NCI-H128 (cell line): ENCODE measurements at regions not wholly inside any gene's neighbourhood (a gene's known extent, or its start where the extent isn't known, plus 50 kb on each side); places are given as distances from the start of the nearest gene placed in this dataset.

Experiments
- DNase-seq: peaks from one replicate; lab custom pipeline; 2025; ENCODE audit not compliant: unreplicated experiment; lab: John Stamatoyannopoulos, UW

DNA sequence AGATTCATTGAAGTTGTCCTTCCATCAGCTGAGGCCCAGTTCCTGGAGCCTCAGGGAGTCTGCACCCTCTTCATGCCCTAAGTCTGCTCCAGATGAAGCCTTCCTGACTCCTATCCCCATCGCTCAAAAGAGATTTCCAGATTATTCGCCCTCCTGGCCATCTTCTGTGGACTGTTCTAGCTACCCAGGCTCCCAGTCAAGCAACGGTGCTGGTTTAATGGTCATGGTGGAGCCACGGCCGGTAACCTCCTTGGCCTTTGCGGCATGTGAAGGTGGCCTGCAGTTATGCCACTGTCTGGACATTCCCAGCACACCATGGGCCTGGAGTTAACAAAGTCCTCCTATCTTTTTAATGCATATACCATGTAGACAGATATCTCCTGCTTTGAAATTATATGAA lies 140.1 kb upstream of the ASB18 start:
- no peak for DNase-seq

DNA sequence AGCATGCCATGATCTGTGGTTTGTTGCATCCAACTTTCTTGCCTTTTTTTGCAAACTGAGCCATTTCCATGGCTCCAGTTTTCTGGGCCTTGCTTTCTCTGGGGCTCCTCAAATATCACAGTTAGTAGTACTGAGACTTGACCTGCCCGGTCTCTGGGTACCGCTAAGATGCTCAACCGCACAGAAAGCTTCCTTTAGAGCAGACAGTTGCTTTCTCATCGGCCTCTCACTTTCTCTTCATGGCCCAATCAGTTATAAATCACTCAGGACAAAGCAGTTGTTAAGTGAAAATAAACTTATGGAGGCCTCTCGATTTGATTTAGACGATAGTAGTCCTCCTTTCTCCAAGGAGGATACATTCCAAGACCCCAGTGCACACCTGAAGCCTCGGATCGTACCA lies 141.2 kb upstream of the ASB18 start:
- DNase-seq = no peak

DNA sequence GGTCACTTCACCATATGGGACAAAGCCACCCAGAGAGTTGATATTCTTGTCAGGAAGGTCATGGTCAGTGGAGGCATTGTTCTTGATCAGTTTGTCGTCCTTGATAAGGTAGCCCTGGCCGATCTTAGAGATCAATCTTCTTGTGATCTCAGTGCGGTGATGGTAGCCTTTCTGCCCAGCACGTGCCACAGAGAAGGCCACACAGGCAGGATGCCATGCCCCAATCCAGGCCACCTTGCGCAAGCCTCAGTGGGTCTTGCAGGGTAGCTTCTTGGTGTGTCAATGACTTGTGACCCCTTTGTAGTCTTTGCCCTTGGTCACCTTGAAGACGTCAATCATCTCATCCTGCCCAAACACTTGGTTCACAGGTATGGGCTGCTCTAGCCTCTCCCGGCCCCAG lies 143.9 kb upstream of the ASB18 start:
- DNase-seq = no peak

DNA sequence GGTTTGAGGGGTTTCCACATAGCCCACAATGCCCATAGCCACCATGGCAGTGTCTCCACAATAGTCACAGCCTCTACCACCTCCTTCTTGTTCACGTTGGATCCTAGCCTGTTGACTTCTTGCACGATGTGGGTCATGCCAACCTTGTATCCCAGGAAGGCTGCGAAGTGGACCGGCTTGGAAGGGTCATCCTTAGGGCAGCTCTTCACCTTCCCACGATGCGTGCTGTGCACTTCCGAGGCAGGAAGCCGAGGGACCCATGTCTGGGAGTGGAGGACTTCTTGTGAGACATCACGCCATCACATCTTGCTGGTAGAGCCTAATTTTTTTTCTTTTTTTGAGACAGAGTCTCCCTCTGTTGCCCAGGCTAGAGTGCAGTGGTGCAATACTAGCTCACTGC lies 144.6 kb upstream of the ASB18 start:
- DNase-seq = no peak

DNA sequence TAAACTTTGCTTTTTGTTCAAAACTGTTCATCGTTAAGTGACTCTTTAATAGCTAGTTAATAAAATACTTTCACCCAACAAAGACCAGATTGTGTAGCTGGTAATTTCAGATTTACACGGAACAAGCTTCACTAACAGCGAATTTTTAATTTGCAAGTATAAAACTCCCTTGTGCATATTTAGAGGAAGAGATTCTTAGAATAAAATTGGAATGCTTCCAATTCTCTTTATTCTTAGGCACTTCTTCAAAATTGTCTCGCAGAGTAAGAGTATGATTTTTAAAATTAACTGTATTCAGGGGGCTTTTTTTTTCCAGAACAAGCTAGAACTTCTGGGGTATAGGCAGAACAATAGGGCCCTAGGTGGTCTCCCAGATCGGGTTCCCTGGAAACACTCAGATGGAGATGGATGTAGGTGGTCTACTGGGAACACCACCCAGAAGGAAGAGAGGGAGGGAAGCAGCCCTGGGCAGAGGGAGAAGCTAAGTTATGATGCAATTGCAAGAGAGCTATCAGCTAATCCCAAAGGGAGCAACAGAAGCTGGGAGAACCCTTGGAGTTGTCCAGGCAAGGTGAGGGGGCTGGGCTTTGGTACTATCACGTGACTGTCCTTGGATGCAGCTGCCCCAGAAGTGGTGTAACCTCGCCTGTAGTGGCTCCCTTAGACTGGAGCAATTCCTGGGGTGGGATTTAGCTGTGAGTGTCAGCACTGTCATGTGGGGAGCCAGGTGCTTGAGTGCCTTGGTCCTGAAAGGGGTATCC lies 151.7 kb upstream of the ASB18 start:
- no peak for DNase-seq

DNA sequence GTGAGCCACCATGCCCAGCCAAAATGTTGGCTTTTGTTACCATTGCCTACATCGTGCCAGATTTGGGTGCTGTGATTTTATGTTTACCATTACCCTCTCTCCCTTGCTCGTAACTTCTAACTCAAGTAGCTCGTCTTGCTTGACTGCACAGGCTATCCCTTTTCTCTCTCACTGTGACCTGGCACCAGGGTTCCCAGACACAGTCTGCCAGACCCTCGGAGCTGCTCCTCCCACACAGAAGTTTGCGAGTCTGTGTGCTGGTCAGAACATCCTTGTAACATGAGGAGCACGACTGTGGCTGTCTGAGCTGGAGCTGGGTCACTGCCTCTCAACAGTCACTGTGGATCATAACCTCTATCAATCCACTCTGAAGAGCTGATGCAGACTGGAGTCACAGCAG lies 152.5 kb upstream of the ACKR3 start:
- no peak for DNase-seq

DNA sequence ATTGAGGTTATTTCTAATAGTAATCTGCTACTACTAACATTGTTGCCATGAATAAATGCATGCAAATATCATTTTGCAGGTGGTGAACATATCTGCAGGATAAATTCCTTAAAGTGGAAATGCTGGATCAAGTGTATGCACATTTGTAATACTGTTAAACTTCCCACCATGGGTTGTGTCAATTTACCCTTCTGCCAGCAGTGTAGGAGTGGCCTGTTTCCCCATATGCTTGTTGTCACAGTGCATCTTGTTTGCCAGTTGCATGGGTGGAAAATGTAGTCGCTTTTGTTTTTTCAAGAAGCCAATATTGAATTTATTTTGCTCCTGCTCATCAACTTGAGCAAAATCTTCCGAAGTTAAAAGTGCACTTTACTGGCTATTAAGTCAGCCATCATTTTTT lies 139.0 kb upstream of the ACKR3 start:
- DNase-seq = no peak

DNA sequence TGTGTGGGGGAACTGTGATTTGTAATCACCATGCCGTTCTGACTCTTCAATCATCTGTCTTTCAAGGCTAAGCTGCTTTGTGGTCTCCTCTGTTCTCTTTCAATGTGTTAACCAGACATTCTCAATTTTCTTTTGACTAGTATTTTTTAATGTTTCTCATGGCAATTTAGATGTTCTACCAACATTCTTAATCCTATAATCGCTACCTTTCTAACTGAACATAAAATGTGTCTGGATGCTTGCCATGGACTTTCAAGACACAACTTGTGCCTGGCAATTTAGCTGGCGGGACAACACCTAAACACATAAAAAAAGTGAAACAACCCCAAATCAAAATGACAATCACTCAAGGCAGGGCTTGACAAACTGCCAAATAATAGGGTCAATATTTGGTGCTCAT lies 135.0 kb upstream of the ACKR3 start:
- DNase-seq = no peak

DNA sequence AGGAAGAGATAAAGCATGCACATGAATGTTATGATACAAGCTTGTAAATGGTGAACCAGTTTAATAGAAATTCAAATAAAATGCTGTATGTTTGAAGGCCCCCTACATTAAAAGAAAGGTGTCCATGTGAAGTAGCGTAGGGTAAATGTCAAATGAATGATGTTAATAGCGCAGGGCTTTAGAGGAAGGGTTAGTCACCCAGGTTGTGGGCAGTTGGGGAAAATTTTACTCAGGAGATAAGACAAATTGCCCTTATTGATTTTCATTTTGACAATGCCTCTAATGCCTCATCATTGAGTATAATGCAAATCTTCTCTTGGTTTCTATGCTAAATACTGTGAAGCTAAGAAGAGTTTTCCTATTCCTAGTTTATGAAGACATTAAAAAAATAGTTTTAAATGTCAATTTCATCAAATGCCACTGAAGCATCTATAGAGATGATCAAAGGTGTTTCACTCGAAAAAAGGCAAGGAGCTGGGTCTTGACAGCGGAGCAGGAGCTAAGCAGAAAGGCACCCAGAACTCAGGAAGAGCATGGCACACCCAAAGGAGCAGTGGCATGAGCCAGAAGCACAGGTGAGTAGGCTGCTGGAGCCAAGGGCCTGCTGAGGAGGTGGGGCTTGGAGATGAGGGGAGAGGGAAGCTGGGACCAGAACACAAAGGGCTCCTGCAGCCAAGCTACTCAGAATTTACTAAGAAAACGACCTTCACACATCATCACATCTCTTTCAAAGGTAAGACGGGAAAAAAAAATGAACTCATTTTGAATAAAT lies 129.3 kb upstream of the ACKR3 start:
- no peak for DNase-seq

DNA sequence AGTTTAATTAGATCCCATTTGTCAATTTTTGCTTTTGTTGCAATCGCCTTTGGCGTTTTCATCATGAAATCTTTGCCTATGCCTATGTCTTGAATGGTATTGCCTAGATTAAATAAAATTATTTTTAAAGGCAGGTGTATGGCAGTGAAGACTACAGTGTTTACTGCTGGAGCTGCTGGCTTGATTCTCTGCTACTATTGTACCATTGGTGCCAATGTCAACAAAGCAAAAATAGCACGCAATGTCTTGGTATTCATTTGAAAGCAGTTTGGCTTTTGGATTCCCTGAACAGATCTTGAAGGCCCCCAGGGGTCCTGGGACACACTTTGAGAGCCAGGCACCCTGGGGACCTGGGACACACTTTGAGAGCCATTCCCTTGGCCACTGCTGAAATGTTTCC lies 125.4 kb upstream of the ACKR3 start:
- DNase-seq = no peak

DNA sequence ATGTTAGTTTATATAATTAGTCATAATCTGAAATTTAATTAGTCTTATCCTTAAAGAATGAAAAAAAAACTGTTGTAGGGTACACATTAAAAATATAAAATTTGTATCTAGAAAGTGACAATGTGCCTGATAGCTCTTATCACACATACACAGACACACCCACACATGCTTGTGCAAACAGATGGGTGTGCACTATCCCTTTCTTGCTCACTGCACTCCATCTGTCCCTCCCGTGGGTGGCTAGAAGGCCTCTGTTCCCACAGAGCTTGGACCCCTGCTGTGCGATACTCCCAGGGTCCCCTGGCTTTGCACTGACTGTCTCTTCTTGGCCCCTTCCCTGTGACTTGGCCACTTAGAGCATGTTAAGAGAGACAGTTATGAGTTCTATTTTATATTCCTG lies 123.9 kb upstream of the ACKR3 start:
- no peak for DNase-seq

DNA sequence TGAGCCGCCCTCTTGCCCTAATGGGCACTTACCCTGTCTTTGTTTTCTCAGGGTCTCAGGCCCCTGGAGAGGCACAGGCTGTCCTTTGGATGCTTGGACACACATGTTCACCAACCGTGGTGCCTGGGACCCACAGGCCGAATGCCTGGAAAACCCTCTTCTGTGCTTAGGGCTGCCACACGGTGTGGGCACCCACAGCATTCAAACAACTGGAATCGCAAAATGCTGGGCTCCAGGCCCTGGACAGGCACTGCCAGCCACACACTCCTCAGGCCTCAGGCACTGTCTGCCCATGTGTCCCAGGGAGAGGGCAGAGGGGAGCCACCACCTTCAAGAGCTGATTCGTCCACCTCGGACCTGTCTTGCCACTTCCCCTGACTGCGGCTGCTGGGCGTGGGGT lies 123.1 kb upstream of the ACKR3 start:
- no peak for DNase-seq

DNA sequence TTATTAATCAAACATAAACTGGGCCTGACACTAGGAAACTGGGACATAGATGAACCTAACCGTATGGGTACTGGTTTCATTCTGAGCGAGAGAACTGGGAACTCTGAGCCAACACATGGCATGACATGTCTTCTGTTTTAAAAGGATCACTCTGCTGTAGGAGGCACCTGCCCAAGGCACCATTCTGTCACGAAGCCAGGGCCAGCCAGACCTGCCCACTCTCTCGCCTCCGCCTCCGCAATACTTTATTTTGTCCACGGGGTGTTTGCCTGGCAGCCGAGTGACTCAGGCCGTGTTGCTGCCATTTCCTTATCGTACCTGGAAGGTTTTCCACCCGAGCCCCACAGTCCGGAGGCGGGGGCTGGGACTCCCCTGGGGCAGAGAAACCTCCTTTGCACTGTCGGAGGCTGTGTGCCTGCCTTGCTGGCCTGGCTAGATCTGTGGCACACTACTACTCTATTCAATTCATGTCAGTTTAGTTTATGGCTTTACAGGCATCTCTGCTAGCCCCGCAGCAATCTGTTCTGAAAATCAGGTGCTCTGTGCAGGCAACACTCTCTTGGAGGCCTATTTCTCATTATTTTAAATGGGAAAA lies 120.4 kb upstream of the ACKR3 start:
- no peak for DNase-seq

DNA sequence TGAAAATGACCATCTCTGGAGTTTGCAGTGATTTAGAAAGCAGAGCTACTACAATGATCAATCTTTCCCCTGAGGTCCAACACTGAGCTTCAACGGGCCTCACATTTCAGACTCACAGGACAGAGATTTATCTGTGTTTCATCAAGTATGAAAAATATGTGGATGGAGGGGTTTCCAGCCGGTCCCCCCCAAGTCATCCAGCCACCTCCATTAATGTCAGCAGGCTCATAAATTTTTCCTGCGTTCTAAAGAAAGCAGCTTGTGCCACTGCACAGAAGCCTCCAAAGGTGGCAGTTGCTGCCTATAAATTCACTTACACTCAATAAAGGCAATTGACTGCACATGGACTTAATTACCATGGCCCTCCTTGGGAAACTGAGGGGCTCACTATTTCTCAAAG lies 117.4 kb upstream of the ACKR3 start:
- DNase-seq = no peak

DNA sequence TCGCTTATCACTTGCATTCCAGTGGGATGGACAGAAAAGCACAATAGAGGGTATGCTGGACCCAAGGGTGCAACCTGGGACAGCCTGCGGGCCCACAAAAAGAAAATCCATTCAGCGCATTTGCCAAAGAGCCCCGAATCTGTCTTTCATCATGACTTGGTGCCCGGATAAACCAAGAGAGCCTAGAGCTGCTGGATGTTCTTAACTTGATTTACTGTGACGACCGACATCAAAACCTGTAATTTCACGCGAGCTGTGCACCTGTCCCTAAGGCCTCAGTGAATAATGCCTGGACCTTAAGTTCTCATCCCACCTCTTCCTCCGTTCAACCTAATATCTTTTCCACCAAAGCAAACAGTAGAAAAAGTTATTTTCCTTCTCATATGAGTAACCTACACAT lies 115.5 kb upstream of the ACKR3 start:
- DNase-seq = no peak

DNA sequence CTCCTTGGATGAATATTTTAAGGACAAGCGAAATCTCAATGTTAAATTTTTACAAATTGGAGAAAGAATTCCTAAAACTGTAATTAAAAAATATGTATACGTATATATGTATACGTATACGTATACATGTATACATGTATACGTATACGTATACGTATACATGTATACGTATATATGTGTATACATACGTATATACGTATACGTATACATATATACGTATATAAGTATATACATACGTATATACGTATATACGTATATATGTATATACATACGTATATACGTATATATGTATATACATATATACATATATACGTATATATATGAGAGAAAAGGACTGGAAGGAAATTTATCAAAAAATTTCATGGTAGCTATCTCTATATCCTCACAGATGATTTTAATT lies 110.2 kb upstream of the ACKR3 start:
- DNase-seq = no peak

DNA sequence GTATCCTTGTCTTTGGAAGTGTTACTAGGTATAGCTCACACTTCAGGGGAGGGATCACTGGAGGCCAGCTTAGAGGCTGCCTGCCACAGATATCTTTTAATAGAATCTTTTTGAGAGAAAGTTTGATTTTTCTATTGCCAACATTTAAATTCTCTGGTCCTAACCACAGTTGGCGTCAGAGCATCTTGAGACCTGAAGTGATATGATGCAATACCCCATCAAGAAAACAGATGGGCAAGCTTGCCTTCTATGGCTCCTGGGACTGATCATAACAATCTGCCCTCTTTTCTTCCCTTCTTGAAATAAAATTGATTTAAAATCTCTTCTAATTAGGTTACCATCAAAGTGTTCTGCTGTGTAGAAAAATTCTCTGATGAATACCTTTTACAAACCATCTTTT lies 105.5 kb upstream of the ACKR3 start:
- DNase-seq = no peak

DNA sequence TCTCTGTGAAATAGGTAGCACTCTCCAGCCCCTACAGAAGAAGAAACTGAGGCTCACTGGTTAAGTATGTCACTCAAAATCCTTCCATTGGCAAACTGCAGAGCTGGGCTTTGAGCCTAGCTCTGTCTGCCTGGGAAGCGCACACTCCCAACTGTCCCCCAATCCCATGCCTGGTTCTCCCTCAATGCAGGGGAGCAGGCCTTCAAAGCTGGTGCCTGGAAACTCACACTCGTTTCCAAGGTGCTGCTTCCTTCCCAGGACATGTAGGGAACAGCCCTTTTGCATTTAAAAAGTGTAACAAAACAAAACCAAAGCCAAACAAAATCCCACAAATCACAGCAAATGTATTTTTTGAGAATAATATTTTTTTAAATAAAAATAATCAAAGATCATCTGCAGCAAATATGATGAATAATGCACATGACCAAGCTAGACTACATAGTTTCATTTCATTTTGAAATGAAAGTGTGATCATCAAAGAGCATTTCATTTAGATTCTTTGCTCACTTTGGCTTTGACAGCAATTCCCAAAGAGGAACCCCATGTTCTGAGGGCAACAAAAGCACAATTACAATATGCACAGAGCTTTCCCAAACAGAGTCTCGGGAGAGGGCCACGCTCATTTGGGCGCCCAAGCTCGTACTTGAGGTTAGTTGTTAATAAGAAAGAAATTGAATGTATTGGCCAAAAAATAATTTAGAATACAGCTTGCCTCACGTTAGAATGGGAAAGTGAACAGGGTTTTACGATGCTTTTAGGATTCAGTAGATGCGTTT lies 96.7 kb upstream of the ACKR3 start:
- no peak for DNase-seq

DNA sequence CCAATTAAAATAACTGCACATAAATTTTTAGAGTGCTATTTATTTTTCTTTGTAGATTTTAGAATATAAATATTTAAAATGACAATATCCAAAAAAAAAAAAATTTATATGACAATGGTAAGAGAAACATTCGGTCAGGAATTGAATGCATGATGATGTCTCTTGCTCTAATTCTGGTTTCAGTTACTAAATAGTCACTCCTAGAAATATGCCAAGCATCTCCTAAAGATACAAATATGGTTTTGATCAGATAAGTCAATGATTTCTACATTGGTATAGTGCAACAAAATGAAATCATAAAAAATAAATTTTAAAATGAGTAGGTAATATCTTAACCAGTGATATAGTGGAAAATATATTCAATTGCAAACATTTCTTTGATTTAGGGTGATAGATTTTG lies 95.9 kb upstream of the ACKR3 start:
- no peak for DNase-seq

DNA sequence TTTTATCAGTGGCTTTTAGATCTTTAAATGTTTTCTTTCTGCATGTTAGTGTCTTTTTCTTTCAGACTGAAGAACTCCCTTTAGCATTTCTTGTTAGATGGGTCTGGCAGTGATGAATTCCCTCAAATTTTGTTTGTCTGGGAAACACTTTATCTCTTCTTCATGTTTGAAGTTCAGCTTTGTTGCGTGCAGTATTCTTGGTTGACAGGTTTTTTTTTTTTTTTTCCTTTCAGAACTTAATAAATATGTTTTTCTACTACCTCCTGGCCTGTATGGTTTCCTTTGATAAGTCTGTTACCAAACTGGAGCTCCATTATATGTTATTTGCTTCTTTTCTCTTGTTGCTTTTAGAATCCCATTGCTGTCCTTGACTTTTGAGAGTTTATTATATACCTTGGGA lies 89.8 kb upstream of the ACKR3 start:
- no peak for DNase-seq

DNA sequence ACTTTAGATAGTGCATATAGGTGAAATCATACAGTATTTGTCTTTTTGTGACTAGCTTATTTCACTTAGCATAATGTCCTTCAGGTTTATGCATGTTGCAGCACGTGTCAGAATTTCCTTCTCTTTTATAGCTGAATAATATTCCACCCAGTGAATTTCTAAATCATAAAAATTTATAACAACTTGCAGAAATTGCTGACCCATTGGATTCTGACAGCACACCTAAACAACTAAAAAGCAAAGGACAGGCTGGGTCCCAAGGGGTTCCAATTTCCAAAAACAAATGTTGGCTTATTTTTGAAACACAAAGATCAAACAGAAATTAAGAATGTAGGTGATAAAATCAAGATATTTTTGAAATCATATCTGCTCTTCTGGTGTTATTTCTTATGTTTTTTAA lies 86.5 kb upstream of the ACKR3 start:
- no peak for DNase-seq

DNA sequence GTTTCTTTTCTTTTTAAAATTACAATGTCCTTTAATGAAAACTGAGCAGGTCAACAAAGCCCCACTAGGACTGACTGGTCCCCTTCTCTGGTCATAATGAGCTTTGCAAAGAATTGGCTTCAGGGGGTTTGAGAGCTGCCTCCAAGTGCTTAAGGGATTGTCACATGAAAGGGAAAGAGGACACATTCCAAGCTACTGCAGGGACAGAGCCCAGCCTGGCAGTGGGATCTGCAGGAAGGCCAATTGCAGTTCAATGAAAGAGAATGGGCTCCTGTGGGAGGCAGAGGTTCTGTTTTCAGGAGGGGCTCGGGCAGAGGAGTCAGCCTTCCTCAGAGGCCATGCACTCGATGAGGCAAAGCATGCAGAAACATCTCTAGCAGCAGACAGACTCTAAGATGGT lies 84.1 kb upstream of the ACKR3 start:
- DNase-seq = no peak
